Body of pancreas (tissue), 4 donors: ENCODE measurements at regions not wholly inside any gene's neighbourhood (a gene's known extent, or its start where the extent isn't known, plus 50 kb on each side); places are given as distances from the start of the nearest gene placed in this dataset.

ENCODE experiments used
- ATAC-seq: fragments of 150-250 bp; one replicate; pipeline ENCODE4 v1.9.1; 2016
- DNase-seq, 4 donors: peaks; one replicate each; pipeline ENCODE4 v3.0.0-alpha.2; 2019
- H3K27ac ChIP-seq, 4 donors: fragments of 200-600 bp; sonication (generic); 1 replicate in 3 of 4; 2 replicates in 1 of 4; pipeline versions ENCODE4 v1.5.1 to v1.6.1; 2016 to 2019; ENCODE audit warnings: mild to moderate bottlenecking in 1 of 4, mixed read lengths in 1 of 4, moderate library complexity in 1 of 4
- H3K27me3 ChIP-seq, 2 donors: fragments of 200-600 bp; sonication (generic); one replicate each; pipeline ENCODE4 v1.6.0; 2016; ENCODE audit warnings: mild to moderate bottlenecking in 1 of 2
- H3K36me3 ChIP-seq, 2 donors: fragments of 200-600 bp; sonication (generic); replicated peaks in 1 of 2; 2 replicates each; pipeline ENCODE4 v1.5.1; 2016; ENCODE audit warnings: low read depth in 2 of 2; ENCODE audit not compliant: insufficient read depth in 1 of 2
- H3K4me1 ChIP-seq: fragments of 200-600 bp; sonication (generic); one replicate; pipeline ENCODE4 v1.6.0; 2016
- H3K4me3 ChIP-seq, 2 donors: fragments of 200-600 bp; sonication (generic); 1 replicate in 1 of 2; 2 replicates in 1 of 2; pipeline ENCODE4 v1.5.1; 2016 to 2019
- H3K9me3 ChIP-seq, 3 donors: fragments of 200-600 bp; sonication (generic); 1 replicate in 2 of 3; 2 replicates in 1 of 3; pipeline ENCODE4 v1.5.1; 2016
- POLR2A ChIP-seq, 3 donors: fragments of 450-650 bp; IDR thresholded peaks; one replicate each; pipeline ENCODE4 v1.6.1; 2016; ENCODE audit warnings: antibody characterized with exemption in 3 of 3, mild to moderate bottlenecking in 2 of 3
- WGBS, 2 donors: methylation state at CpG; one replicate each; pipeline ENCODE4 v1.1.5; 2017; 5-methylcytosine and 5-hydroxymethylcytosine counted together
- intact Hi-C: fragments of 100-400 bp; cut with DNase I; formaldehyde crosslinking; loops from one replicate; pipeline ENCODE4 v1.15.1; 2023
- TF ChIP-seq, protein P1 (sequence below), 7 experiments: fragments of 450-650 bp in 4 of 7; fragments of 200-600 bp in 3 of 7; sonication (generic) in 3 of 7; IDR thresholded peaks; one replicate each; pipeline ENCODE4 v1.5.1; 2016 to 2019; ENCODE audit warnings: antibody characterized with exemption in 7 of 7

DNA sequence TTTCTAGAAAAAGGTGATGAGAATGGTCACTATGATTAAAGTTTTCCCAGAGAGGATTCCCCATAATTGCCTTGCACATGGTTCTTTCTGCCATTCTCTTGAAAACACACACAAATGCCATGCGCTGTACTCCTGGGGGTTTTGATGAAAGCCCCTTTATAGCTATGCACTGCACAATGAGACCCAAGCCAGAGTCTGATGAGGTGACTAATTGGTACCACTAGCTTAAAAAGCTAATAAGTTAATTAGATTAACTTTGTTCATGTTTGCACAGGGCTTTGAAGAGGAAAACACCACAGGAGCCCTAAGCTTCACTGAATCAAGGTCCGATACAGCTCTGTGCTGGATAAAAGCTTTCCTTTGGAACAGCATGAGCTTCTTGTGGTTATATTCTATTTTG lies 132.2 kb downstream of the NKX6-1 start:
- no peak overlapping the region for H3K27ac ChIP-seq
- 78 to 85% methylated on average over 2 of the region's 2 CpGs for WGBS, 2 donors

DNA sequence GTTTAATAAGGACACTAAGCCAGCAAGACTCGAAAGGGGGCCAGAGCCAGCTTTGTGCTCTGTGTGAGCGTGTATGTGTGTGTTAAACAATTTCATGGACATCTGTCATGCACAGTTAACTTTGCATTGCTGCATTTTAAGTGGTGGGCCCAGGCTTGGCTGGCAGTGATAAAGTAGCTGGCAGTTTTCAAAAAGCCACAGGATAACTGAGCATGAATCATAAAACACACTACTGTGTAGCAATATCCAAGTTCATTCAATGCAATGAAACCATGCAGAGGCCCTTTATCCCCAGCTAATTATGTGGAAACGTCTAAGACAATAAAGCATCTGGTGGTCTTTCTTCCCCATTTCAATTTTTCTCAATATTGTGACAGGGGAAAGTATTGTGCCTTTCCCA lies 132.9 kb downstream of the NKX6-1 start:
- intact Hi-C loops, result no loop called here
- 48 to 52% methylated on average over 3 of the region's 3 CpGs for WGBS, 2 donors
- no peak for TF ChIP-seq POLR2A (IDR thresholded peaks at IDR 0.05)
- TF ChIP-seq, protein P1, sequence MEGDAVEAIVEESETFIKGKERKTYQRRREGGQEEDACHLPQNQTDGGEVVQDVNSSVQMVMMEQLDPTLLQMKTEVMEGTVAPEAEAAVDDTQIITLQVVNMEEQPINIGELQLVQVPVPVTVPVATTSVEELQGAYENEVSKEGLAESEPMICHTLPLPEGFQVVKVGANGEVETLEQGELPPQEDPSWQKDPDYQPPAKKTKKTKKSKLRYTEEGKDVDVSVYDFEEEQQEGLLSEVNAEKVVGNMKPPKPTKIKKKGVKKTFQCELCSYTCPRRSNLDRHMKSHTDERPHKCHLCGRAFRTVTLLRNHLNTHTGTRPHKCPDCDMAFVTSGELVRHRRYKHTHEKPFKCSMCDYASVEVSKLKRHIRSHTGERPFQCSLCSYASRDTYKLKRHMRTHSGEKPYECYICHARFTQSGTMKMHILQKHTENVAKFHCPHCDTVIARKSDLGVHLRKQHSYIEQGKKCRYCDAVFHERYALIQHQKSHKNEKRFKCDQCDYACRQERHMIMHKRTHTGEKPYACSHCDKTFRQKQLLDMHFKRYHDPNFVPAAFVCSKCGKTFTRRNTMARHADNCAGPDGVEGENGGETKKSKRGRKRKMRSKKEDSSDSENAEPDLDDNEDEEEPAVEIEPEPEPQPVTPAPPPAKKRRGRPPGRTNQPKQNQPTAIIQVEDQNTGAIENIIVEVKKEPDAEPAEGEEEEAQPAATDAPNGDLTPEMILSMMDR (IDR thresholded peaks at IDR 0.05), result no peak
- no peaks in the 10 kb centered on the region for H3K27me3 ChIP-seq
- H3K4me1 ChIP-seq, result no peaks in the 10 kb centered on the region
- no peak for DNase-seq
- no peak overlapping the region for H3K27ac ChIP-seq
- no peaks in the 10 kb centered on the region for H3K36me3 ChIP-seq
- no peak overlapping the region for H3K4me3 ChIP-seq
- no peak for ATAC-seq
- no peaks in the 10 kb centered on the region for H3K9me3 ChIP-seq

More for the DNA sequence above, 132.2 kb downstream of the NKX6-1 start:
- DNase-seq, result no peak
- Histone ChIP-seq H3K4me1 (no peaks in the 10 kb centered on the region), H3K4me3 (no peak overlapping the region), H3K36me3 (no peaks in the 10 kb centered on the region), H3K9me3 (no peaks in the 10 kb centered on the region), H3K27me3 (no peaks in the 10 kb centered on the region)
- no peak for ATAC-seq
- intact Hi-C loops, result no loop called here
- TF ChIP-seq, protein P1 (IDR thresholded peaks at IDR 0.05), result no peak
- TF ChIP-seq POLR2A (IDR thresholded peaks at IDR 0.05), result no peak

DNA sequence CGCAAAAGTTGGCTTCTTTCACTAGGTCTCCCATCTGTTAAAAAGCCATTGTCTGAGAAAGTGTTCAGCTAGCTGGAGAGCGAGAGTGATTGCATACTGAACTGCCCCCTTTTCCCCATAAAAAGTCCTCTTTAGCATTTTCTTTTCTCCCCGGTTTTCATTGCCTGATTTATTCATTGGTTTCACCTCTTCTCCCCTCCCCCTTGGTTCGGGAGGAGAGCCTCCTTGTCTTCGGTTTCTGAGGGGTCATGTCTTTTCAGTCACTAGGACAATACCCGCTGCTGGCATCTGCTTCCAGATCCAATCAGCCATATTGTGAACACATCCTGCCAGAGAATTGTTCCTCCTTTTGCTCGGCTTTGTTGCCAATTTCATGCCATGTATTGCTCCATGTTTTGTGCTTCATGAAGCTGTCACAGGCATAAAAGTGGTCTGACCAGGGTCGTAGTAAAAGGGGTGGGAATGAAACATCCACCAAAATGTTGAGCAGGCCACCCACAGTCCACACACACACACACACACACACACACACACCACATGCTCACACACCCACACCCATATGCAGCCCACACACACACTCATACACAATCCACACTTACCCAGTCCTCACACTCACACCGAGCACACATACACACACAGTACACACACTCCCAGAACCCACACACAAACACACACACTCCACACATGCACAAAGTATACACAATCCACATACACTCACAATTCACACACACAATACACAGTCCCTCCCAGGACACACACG lies 136.0 kb downstream of the NKX6-1 start:
- intact Hi-C loops, result no loop called here
- Histone ChIP-seq H3K9me3 (no peaks in the 10 kb centered on the region), H3K4me1 (no peaks in the 10 kb centered on the region), H3K27ac (no peak overlapping the region), H3K4me3 (no peak overlapping the region), H3K27me3 (no peaks in the 10 kb centered on the region), H3K36me3 (no peaks in the 10 kb centered on the region)
- TF ChIP-seq, protein P1 (IDR thresholded peaks at IDR 0.05), result no peak
- TF ChIP-seq POLR2A (IDR thresholded peaks at IDR 0.05), result no peak
- ATAC-seq (no peak), DNase-seq (no peak)
- 59 to 60% methylated on average over 10 of the region's 10 CpGs for WGBS, 2 donors

DNA sequence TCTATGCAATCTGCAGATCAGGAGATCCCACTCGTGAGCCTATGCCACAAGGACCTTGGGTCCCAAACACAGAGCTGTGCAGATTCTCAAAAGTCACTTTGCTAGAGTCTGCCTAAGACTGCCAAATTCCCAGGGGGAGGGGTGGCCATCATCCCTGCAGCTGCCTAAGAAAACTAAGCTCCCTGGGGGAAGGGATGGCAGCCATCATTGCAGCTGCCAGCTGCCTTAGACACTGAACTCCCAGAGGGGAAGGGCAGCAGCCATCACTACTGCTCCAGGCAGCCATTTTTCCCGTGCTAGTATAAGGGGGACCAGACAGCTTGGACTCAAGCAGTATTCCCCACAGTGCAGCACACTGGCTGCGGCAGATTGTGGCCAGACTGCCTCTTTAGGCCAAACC lies 156.9 kb downstream of the NKX6-1 start:
- intact Hi-C loops, result no loop called here
- no peaks in the 10 kb centered on the region for H3K4me1 ChIP-seq
- DNase-seq (no peak), ATAC-seq (no peak)
- H3K4me3 ChIP-seq, result no peak overlapping the region
- no peak overlapping the region for H3K27ac ChIP-seq
- 56 to 58% methylated on average over 2 to 3 of the region's 3 CpGs for WGBS, 2 donors
- no peaks in the 10 kb centered on the region for H3K9me3 ChIP-seq
- no peaks in the 10 kb centered on the region for H3K27me3 ChIP-seq
- H3K36me3 ChIP-seq, result no peaks in the 10 kb centered on the region
- no peak for TF ChIP-seq POLR2A (IDR thresholded peaks at IDR 0.05)
- TF ChIP-seq, protein P1 (IDR thresholded peaks at IDR 0.05), result no peak

DNA sequence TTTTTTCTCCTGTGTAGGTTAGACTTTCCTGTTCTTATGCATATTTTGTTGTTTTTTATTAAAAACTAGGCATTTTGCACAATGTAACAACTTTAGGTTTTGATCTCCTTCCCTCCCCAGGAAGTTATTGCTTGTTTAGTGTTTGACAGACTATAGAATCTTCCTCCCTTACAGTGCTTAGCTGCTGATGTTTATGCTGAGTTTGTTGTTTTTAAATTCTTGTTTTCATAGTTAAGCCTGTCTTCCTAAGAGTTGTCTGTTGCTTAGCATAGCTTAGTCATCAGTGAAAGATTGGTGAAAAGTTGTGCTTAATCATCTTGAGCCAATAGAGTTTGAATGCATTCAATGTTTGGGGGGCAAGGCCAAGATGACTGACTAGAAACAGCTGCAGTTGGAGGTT lies 157.5 kb downstream of the NKX6-1 start:
- no peak overlapping the region for H3K27ac ChIP-seq
- TF ChIP-seq, protein P1 (IDR thresholded peaks at IDR 0.05), result no peak
- TF ChIP-seq POLR2A (IDR thresholded peaks at IDR 0.05), result no peak
- no peak for ATAC-seq
- no peaks in the 10 kb centered on the region for H3K4me1 ChIP-seq
- H3K36me3 ChIP-seq, result no peaks in the 10 kb centered on the region
- H3K9me3 ChIP-seq, result no peaks in the 10 kb centered on the region
- intact Hi-C loops, result no loop called here
- no peak overlapping the region for H3K4me3 ChIP-seq
- no peaks in the 10 kb centered on the region for H3K27me3 ChIP-seq
- no peak for DNase-seq
